Left renal cortex interstitium (tissue), 4 donors: ENCODE measurements at regions not wholly inside any gene's neighbourhood (a gene's known extent, or its start where the extent isn't known, plus 50 kb on each side); places are given as distances from the start of the nearest gene placed in this dataset.
A peak's percentile ranks its signal among the peaks of the same experiment; 100 is the strongest.

Experiments
- DNase-seq, 4 donors: peaks; one replicate each; pipeline ENCODE4 v3.0.0-alpha.2; 2013; ENCODE audit warnings: low read depth in 4 of 4, low spot score in 2 of 4, missing footprints in 1 of 4

GRCh38 chr2:3958969-3959368 is 255.6 kb downstream of the DCDC2C start:
- DNase-seq = no peak

DNA sequence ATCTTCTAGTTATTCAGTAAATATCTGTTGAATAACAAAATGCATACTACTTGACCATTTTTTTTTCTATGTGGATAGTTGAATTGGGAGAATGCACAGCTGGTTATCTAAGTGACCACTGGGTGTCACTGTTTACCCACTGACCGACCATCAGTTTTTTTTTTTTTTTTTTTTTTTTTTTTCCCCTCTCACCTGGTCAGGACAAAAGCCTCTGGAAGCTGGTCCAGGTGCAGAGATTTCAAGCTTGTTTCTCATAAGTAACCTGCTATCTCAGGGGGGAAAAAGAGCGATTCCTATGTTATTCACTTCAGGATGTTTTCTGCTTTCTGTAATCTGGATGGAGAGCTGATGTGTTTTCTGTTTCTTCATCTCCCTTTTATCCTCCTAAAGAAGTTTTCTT is 256.0 kb downstream of the DCDC2C start:
- DNase-seq = peak; percentile 37 to 45 (median 40)

DNA sequence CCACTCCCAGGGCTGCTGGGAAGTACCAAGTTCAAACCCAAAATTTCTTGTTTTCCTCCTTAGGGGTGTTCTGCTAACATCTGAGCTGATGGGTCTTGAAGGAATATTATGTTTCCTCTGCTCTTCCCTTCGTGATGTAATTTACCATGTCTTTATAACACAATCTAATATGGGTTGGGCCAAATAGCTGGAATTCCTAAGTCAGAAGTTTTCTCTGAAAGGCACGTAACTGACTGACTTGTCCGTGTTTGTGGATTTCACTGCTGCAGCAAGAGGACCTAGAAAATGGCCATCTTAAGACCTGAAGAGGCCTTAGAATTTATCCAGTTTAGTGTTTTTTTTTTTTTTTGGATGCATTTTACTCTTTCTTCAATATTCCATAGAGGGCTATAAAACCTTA is 256.7 kb downstream of the DCDC2C start:
- DNase-seq = no peak

DNA sequence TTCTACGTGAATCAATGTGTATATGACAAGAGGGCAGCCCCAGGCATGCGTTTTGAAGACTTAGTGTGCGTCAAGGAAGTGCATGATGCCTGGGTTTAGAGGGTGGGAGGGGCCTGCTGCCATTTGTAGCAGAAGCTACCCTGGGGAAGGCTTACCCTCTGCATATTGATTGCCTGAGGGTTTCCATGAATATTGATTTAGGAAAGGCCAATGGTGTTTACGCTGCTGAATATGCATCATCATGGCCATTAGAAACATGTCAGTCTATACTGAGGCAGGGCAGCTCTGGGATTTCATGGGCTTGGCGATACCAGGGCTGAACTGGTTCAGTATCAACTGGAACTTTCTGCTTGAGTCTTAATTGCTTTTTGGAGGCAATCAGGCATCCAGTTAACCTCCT is 259.3 kb downstream of the DCDC2C start:
- no peak for DNase-seq

DNA sequence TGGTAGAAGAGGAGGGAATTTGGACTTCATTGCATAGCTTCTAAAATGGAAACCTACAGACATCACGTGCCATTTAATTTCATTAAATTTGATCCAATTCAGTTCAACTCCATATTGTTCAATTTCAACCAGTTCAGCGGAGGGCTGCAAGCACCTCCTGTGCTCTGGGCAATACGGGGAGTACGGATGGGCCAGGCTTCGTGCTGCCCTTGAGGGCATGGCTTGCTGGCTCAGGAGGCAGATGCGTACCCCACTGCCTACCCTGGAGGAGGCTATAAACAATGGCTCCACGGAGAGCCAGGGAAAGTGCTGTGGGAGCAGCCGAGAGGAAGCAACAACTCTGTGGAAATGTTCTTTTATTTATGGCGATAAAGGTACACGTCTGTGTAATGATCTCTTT is 261.8 kb downstream of the DCDC2C start:
- DNase-seq = no peak

GRCh38 chr2:3965953-3966352 is 262.6 kb downstream of the DCDC2C start:
- DNase-seq = no peak

DNA sequence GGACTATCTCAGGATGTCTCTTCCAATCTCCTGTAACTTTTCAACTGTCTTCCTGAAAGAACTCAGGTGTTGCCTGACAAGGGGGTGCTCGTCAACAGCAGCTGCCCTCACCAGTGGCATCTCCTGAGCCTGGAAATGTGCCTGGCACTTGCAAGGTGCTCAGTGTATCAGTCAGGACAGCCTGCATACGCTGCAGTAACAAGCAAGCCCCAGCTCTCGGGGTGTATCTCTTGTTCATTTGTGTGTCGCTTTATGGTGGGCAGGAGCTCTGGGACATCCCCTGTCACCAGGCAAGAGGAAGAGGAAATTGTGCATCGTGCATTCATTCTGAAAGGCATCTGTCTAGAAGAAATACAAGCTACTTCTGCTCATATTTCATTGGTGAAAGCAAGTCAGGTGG is 263.1 kb downstream of the DCDC2C start:
- DNase-seq = no peak

DNA sequence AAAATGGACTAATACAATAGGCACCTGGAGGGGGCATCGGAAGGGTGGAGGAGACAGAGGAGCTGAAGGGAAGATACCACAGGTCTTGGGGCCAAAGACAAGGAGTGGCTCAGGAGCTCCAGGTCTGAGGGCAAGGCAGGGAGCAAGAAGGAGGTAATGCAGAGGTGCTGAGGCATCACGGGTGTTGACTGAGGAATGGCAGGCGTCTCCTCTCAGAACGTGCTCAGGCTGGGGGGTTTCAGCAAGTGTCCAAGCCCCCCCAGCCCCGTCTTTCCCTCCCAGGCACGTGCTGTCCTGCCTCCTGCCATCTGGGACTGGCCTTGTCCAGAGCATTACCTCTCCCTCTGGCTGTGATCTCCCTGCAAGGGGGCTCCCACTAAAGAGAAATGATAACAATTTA is 265.4 kb downstream of the DCDC2C start:
- DNase-seq = no peak

DNA sequence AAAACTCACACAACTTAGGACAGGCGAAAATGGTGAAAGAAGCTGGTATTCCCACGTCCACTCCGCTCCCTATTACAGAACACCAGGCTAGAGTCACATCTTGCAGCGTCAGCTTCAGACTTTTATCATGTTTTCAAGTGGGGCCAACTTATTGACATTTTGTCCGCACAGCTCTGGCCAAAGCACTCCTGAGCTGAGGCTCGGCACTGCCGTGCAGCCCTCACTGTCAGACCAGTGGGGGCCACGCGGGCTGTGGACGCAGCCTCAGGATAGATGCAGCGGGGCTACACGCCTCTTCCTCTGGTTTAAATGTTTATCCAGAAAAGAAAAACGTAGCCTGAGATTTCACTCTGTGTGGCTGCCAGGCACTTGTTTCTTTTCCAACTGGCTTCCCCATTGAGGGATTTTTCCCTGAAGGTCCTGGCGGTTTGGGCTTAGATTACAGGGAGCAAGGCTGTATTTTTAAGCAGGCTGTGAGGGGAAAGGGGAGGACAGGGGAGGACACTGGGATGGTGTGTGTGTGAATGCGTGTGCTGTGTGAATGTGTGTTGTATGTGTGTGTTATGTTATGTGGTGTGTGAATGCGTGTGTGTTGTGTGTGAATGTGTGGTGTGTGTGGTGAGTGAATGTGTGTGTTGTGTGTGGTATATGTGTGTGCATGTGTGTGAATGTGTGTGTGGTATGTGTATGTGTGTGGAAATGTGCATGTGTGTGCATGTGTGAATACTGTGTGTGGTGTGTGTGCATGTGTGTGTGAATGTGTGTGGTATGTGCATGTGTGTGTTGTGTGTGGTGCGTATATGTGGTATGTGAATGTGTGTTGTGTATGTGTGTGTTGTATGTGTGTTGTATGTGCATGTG is 267.6 kb downstream of the DCDC2C start:
- DNase-seq = no peak

DNA sequence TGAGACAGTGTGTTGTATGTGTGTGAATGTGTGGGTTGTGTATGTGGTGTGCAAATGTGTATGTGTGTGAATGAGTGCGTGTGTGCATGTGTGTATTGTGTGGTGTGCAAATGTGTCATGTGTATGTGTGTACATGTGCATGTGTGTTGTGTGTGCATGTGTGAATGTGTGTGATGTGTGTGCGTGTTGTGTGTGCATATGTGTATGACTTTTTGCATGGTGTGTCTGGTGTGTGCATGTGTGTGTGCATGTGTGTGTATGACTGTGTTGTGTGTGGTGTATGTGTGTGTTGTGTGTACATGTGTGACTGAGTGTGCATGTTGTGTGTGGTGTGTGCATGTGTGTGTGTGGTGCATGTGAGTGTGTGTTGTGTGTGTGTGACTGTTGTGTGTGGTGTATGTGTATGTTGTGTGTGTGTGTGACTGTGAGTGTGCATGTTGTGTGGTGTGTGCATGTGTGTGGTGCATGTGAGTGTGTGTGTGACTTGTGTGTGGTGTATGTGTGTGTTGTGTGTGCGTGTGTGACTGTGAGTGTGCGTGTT is 268.3 kb downstream of the DCDC2C start:
- no peak for DNase-seq

DNA sequence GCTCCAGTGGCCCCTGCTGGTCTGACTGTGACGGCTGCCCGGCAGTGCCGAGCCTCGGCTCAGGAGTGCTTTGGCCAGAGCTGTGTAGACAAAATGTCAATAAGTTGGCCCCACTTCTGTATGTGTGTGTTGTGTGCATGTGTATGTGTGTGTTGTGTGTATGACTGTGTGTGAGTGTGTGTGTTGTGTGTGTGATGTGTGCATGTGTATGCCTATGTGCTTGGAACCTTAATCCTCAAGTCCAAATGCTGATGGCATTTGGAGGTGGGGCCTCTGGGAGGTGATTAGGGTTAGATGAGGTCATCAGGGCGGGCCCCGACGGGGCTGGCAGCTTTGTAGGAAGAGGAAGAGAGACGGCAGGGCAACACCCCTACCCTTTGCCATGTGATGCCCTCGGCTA is 269.0 kb downstream of the DCDC2C start:
- DNase-seq = no peak

DNA sequence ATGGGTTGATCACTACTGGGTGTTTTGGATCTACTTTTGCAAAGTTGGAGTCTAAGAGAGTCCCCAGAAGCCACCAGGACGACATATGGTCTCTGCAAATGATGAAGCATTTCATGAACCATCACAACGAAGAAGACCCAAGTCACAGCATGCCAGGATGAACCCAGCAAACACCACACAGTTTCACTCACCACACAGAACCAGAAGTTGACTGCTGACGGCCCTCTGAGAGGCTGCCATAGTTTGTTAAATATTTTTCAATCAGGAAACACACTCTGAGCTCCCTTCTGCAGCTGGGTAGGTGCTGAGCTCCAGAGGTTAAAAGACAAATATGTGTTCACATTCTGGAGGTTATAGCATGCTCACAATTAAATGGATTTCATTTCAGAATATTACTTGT is 271.4 kb downstream of the DCDC2C start:
- no peak for DNase-seq

DNA sequence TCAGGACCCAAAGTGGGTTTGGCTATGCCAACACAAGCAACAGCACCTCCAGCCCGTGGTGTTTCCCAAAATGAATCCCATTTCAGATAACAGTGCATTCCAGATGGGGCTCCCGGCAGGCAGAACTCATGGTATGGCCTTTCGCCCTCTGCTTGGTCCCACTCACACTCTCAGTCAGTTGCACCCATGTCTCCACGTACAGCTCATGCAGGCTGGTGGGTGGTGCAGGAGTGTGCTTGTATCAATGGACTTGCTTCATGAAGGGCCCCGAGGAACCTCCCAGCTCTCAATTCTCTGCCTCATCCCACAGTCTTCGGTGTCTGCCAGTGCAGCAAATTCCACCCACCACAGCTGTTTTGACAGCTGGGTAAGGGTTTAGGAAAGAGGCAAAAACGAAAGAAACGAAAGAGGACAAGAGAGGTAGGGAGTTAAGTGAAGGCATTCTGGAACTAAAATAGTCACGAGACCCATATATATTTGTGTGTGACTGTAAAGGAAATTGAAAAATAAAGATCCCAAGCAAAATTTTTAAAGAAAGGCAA is 278.1 kb downstream of the DCDC2C start:
- DNase-seq = no peak

DNA sequence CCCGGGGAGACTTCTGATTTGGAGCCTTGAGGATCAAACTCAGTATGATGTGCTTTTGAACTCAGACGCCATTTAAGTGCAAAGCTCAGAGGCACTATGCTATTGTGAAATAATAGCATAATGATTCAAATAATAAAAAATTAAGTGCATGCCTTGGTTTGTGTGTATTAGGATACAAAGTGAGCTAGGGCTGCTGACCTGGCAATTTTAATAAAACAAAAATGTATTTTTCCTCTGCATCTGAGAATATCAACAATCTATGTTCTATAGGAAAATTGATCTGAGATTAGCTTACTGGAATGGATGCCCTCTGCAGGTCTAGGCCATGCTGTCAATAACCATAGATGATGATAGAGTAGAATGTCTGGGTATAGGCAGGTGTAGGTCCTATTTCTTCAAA is 278.8 kb downstream of the DCDC2C start:
- DNase-seq = no peak

- no peak for DNase-seq
Measured at GRCh38 chr2:3986063-3986462, 282.7 kb downstream of the DCDC2C start.

DNA sequence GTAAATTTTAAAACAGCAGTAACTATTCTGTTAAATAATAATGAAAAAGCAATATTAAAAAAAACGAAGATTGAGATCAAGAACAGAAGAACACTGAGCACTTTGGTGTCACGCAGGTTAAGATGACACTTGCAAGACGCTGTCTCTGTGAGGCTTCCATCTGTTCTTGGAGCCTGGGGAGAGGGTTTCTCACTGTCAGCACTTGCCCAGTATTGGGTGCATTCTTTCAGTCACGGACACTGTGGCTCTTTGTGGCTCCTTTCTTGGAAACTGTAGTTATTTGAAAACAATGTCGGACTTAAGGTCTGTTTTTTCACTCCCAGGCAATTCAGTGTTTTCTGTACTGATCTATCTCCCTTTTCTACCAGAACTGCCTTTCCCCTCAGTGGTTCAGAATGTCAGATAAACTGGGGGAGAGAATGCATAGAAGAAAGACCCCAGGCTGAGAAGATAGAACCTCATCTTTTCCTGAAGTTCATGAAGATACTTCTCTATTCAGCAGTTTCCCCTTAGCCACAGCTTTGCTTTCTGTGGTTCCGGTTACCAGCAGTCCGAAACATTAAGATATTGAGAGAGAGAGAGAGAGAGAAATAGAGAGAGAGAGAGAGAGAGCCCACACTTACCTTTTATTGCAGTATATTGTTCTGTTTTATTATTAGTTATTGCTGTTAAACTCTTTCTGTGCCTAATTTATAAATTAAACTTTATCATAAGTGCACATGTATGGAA is 283.3 kb downstream of the DCDC2C start:
- no peak for DNase-seq

DNA sequence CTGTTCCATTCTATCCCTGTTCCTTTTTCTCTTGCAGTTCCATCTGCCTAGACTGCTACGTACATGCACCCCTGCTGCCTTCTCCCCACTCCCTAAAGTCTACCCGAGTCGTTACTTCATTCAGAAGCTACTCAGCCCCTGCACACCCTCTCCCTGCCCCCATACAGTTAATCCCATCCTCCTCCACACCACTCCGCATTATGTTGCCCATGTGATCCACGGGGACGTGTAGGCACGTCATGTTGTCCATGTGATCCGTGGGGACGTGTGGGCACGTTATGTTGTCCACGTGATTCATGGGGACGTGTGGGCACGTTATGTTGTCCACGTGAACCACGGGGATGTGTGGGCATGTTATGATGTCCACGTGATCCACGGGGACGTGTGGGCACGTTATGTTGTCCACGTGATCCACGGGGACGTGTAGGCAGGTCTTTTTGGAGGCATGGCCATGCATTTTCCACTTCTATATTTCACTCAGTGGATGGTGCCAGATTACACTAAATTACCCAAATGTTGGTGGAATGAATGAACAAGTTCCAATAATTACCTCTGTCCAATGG is 299.5 kb downstream of the DCDC2C start:
- no peak for DNase-seq

- DNase-seq = no peak
Measured at GRCh38 chr2:4012197-4012596, 308.8 kb downstream of the DCDC2C start.

GRCh38 chr2:4018535-4018934 is 315.2 kb downstream of the DCDC2C start:
- no peak for DNase-seq

DNA sequence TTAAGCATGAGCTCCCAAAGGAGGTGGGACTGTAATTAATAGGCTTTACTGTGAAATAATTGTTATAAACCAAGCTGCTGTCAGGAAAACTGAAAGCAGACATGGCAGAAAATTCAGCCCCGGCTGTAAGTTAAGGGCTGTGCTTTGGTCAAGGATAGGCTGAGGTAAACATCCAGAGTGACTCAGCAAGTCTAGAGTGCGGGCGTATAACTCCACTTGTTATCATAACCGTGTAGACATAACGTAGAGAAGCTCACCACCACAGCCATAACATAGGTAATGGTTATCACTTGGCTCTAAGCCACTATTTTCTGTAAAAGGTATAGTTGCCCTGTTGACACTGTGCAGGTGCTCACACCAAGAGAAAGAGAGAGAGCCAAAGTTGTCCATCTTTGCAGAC is 316.8 kb downstream of the DCDC2C start:
- DNase-seq = no peak

DNA sequence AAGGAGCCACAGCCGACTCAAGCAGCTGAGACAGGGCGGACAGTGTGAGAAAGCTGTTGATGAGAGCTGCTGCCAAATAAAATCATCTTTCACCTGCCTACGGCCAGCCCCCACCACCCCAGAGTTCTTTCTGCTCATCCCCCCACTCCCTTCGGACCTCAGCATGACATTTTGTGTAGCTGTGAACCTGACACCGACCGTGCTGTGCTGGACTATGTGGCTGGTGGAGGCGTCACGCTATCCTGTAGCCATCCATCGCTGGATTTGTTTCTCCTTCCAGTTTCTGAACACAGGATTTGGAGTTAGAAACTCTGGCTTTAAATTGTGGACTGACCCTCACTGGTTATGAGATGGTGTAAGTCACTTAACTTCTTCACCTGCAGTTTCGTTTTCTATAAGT is 317.3 kb downstream of the DCDC2C start:
- DNase-seq = no peak
